HG02938 (cell line): ENCODE measurements at regions not wholly inside any gene's neighbourhood (a gene's known extent, or its start where the extent isn't known, plus 50 kb on each side); places are given as distances from the start of the nearest gene placed in this dataset.

Source experiments
- ATAC-seq: cut with Tn5 transposase; IDR thresholded peaks from one replicate; pipeline ENCODE4 v1.9.1; 2021; ENCODE audit warnings: mild to moderate bottlenecking, moderate library complexity; ENCODE audit not compliant: unreplicated experiment

DNA sequence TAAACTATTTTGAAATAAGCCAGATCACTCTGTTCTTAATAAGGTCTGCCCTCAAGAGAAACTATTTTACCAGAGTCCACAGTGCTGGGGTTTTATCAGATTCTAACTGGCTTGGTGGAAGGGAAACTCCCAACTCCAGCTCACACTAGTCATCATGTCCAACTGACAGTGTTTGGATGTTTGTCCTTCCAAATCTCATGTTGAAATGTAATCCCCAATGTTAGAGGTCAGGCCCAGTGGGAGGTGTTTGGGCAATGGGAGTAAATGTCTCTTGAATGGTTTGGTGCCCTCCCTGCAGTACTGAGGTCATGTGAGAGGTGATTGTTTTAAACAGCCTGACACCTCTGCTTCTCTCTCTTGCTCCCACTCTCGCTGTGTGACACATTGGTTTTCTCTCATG, 1301.0 kb upstream of the CDH8 start:
- no peak for ATAC-seq

- ATAC-seq, result no peak
These were observed 1294.9 kb upstream of the CDH8 start for GRCh38 chr16:63331111-63331510.

DNA sequence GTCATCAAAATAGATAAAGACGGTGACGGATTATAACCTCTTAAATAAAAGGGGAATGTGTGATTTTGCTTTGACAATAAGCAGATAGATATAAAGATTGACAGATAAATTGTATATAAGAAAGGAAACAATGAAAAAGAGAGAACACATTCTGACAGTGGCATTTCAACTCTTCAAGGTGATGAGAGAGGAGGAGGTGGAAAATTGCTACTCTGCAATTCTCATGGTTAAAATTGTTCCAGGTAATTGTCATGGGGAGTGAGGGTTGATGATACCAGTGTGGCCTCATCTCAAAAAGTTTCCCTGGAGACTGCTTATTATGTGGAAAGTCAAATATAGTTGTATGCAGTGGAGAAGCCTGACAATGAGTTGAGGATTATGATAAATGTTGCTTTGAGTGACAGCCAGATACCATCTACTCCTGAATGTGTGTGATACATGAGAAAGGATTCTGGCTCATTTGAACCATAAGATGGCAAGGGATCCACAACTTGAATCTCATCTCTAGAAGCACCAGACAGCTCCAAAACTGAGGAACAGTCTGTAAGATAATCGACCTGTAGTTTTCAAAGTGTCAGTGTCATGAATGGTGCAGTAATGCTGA, 1290.6 kb upstream of the CDH8 start:
- no peak for ATAC-seq

GRCh38 chr16:63323722-63324705, 1287.8 kb upstream of the CDH8 start:
- ATAC-seq, result no peak

DNA sequence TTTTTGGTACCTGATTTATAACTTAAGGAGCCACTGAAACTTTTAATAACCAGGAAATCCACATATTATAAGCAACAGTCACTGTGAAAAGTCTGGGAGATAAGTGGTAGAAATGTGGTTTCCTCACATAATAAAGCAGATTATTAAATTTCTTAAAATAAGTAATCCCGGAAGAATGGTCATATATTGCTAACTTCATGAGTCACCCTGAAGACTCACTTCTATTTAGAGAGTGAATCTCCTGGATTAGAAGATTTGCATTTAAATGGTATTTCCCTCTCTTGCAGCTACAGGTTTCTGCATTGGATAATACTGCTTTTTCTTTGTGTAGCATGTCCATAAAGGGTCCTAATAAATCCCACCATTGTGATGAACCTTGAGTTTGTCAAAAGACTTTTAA, 1286.8 kb upstream of the CDH8 start:
- no peak for ATAC-seq

DNA sequence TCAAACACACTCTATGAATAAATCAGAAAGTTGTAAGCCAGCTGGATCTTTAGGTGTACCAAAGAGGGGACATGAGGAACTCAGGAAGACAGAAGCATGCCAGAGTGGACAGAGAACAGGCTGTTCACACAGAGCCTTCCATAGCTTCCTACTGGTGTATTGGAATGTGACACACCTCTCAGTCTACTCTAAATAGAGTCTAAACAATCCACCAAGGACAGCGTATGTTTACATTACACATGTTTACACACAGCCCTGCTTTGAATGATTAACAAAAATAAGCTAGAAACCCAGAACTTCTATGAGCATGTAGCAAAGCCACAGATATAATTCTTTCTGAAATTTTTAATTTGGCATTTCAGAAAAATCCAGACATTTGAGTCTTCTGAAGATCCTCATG, 1279.0 kb upstream of the CDH8 start:
- ATAC-seq, result no peak

DNA sequence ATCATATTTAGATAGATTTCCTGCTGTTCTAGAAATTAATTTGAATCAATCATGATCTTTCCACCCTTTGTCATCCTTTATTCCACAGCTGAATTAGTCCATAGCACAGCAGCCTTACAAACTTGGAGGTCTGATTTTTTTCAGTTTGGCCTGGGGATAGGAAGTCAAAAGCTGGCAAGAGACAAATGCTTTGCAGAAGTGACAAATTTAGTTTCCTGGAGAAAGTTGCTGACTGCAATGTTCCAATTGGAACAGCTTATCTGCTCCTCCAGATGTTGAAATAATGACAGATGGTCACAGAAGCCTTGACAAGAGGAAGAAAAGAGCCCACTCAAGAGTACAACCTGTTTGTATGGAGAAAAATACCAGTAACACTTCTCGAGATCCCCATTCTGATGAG, 1276.1 kb upstream of the CDH8 start:
- ATAC-seq, result no peak

- ATAC-seq, result no peak
These were observed 1275.1 kb upstream of the CDH8 start for GRCh38 chr16:63311313-63311712.

DNA sequence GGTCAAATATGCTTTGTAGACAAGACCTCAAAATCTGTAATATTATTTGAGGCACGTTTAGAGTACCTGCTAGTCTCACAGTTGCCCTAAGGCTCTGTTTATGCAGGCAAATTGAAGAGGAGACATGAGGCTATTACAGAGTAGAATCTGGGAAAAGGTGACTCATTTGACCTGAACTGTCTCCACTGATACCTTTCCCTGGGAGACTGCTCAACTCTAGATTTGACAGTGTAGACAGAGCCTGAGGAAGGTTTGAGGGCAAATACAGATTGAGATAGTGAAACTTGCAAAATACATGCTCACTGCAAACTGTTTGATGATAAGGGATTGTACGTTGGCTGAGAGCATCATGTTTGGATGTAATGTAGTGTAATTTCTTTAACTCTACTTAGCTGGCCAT, 1266.6 kb upstream of the CDH8 start:
- no peak for ATAC-seq

GRCh38 chr16:63301349-63301748, 1265.1 kb upstream of the CDH8 start:
- no peak for ATAC-seq

DNA sequence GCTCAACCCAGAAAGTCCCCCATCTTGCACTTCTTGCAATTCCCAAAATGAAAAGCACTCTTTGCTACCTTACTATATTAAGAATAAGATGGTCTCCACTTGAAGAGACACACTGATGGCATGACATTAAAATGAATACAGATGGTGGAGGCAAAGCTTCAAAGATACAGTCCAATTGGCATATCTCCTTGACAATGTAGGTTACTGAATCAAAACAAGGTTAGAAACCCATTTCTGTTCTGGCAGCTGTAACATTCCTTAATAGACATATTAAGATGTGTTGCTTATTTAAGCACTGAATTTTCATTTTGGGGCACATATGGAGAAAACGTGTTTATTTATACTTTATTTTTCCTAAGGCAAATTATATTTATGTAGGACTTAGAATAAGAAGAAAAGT, 1262.8 kb upstream of the CDH8 start:
- ATAC-seq, result no peak

DNA sequence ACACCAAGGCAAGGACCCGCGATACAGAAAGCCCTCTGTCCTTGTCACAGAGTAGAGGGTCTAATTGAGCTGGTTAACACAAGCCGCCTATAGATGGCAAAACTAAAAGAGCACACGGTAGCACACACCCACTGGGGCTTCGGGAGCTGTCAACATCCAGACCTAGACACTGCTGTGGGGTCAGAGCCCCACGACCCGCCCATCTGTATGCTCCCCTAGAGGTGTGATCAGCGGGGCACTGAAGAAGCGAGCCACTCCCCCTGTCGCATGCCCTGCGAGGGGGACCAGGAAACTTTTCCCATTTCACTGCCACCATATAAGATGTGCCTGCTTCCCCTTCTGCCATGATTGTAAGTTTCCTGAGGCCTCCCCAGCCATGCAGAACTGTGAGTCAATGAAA, 1255.8 kb upstream of the CDH8 start:
- ATAC-seq, result no peak

GRCh38 chr16:63289834-63290460, 1253.7 kb upstream of the CDH8 start:
- no peak for ATAC-seq

- ATAC-seq, result no peak
These were observed 1251.2 kb upstream of the CDH8 start for GRCh38 chr16:63287401-63287800.

GRCh38 chr16:63283721-63284120, 1247.5 kb upstream of the CDH8 start:
- ATAC-seq, result no peak

GRCh38 chr16:63244631-63245030, 1208.4 kb upstream of the CDH8 start:
- ATAC-seq, result no peak

DNA sequence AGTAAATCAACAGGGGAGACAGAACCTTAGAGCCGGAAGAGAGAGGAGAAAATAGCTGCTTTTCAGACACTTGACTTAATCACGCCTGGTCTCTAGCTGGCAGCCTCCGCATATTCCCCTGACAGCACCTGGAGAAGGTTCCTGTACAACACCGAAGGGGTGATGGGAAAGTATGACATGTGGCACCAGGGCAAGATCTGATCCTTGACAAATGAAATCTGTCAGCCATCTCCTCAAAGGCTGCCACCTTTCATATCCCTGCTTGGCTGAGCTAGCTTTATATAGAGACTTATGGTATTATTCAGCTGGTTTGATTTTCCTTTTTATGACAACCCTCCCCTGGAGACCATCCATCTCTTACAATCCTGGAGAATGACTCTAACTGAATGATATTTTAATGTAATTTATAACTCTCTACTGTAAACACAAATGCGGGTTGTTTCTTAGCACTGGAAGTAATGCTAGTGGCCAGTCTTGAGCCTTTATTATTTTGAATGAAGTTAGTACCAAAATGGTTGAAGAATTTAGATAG, 1205.3 kb upstream of the CDH8 start:
- no peak for ATAC-seq

GRCh38 chr16:63239065-63239570, 1202.9 kb upstream of the CDH8 start:
- no peak for ATAC-seq

GRCh38 chr16:63230421-63231040, 1194.3 kb upstream of the CDH8 start:
- no peak for ATAC-seq

DNA sequence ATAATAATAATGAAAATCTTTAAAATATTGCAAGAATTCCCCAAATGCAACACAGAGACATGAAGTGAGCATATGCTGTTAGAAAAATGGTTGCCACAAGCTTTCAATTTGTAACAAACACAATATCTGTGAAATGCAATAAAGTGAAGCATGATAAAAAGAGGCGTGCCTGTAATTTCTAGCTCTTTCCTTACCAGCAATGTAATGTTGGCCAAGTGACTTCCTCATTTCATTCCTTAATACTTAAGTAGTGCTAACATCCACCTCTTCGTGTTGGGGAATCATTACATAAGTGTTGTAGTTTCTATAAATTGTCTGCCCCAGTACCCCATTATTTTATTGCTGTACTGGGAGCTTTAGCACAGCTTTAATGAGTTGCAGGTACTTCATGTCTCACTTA, 1192.0 kb upstream of the CDH8 start:
- no peak for ATAC-seq

DNA sequence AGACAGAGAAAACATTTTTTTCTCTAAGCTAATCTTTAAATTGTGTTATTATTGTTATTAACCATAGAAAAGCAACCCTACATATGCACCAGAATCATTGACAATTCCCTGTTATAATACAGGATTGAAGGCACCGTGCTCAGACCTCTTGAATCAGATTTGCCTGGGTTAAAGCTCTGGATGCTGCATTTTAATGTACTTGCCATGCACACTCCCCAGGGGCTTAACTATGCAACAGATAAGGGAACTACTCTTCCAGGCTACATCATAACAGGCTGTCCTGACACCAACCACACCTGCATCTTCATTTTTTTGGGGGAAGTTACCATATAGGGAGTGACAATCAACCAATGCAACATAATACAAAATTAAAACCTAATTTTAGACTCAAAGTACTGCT, 1187.6 kb upstream of the CDH8 start:
- ATAC-seq, result no peak
